Hepatocyte (in vitro differentiated cells): ENCODE measurements at regions not wholly inside any gene's neighbourhood (a gene's known extent, or its start where the extent isn't known, plus 50 kb on each side); places are given as distances from the start of the nearest gene placed in this dataset.

ENCODE experiments used
- DNase-seq: peaks from one replicate; pipeline ENCODE4 v3.0.0-alpha.2; 2016; ENCODE audit warnings: low spot score
- H2AFZ ChIP-seq: fragments of 200-600 bp; sonication (generic); 2 replicates; pipeline ENCODE4 v1.6.0; 2016; ENCODE audit warnings: antibody characterized with exemption, mild to moderate bottlenecking
- H3K27ac ChIP-seq: fragments of 200-600 bp; sonication (generic); 2 replicates; pipeline ENCODE4 v1.5.1; 2016; ENCODE audit warnings: mild to moderate bottlenecking
- H3K27me3 ChIP-seq: fragments of 200-600 bp; sonication (generic); 2 replicates; pipeline ENCODE4 v1.6.1; 2016
- H3K36me3 ChIP-seq: fragments of 200-600 bp; sonication (generic); replicated peaks from 2 replicates; pipeline ENCODE4 v1.5.1; 2016; ENCODE audit warnings: low read depth; ENCODE audit not compliant: insufficient read depth
- H3K4me1 ChIP-seq: fragments of 200-600 bp; sonication (generic); 2 replicates; pipeline ENCODE4 v1.5.1; 2016; ENCODE audit warnings: mild to moderate bottlenecking, moderate library complexity; ENCODE audit not compliant: insufficient read depth
- H3K4me2 ChIP-seq: fragments of 200-600 bp; sonication (generic); 2 replicates; pipeline ENCODE4 v1.6.0; 2016
- H3K4me3 ChIP-seq: fragments of 200-600 bp; sonication (generic); 2 replicates; pipeline ENCODE4 v1.5.1; 2016; ENCODE audit warnings: mild to moderate bottlenecking
- H3K79me2 ChIP-seq: fragments of 200-600 bp; sonication (generic); 2 replicates; pipeline ENCODE4 v1.6.0; 2017; ENCODE audit warnings: mild to moderate bottlenecking
- H3K9me2 ChIP-seq: fragments of 200-600 bp; sonication (generic); replicated peaks from 2 replicates; pipeline ENCODE4 v1.6.0; 2017; ENCODE audit warnings: mild to moderate bottlenecking; ENCODE audit not compliant: insufficient read depth
- H3K9me3 ChIP-seq: fragments of 200-600 bp; sonication (generic); 2 replicates; pipeline ENCODE4 v1.5.1; 2016; ENCODE audit warnings: low read depth, mild to moderate bottlenecking
- H4K20me1 ChIP-seq: fragments of 200-600 bp; sonication (generic); 2 replicates; pipeline ENCODE4 v1.6.0; 2016; ENCODE audit warnings: mild to moderate bottlenecking; ENCODE audit not compliant: insufficient read depth, poor library complexity, severe bottlenecking
- CTCF ChIP-seq: fragments of 200-600 bp; sonication (generic); IDR thresholded peaks from 2 replicates; pipeline ENCODE4 v1.5.1; 2016; ENCODE audit warnings: antibody characterized with exemption, mild to moderate bottlenecking; ENCODE audit not compliant: poor library complexity
- EZH2 ChIP-seq: fragments of 200-600 bp; sonication (generic); IDR thresholded peaks from 2 replicates; pipeline ENCODE4 v1.6.1; 2016; ENCODE audit warnings: antibody characterized with exemption, mild to moderate bottlenecking, borderline replicate concordance
- EZH2phosphoT487 ChIP-seq: fragments of 200-600 bp; sonication (generic); IDR thresholded peaks from one replicate; pipeline ENCODE4 v1.6.1; 2018; ENCODE audit warnings: antibody characterized with exemption, mild to moderate bottlenecking, low read depth, moderate library complexity; ENCODE audit not compliant: unreplicated experiment, severe bottlenecking
- WGBS: methylation state at CpG from one replicate; pipeline ENCODE4 v1.1.6; 2016; ENCODE audit warnings: low lambda C conversion rate; ENCODE audit errors: missing lambda C conversion rate; 5-methylcytosine and 5-hydroxymethylcytosine counted together

- 74% methylated on average over 12 of the region's 12 CpGs for WGBS
- H3K4me2 ChIP-seq: no peak overlapping the region
- DNase-seq: no peak
Measured at GRCh38 chr1:200473698-200474371, 64.0 kb upstream of the ZNF281 start.

DNA sequence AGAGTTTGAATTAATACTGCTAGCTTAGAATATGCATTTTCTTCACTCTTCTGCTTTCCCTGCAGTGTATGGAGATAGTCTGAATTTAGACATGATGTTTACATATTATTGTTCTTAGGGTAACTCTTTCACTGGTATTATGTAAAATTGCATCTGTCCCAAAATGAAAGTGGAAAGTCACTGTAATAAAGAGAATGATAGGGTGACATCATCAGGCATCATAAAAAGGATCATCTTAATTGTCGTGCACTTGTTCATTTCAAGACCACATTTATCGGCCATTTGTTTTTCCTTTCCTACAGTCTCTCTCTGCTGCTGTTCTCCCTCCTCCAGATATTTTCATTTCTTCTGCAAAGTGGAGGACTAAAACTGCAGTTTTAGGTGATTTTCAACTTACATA, 61.9 kb upstream of the ZNF281 start:
- Histone ChIP-seq H3K9me3 (no peaks in the 10 kb centered on the region), H3K36me3 (no peaks in the 10 kb centered on the region), H3K79me2 (no peaks in the 10 kb centered on the region), H3K27me3 (no peaks in the 10 kb centered on the region), H3K4me3 (no peak overlapping the region), H3K4me1 (no peaks in the 10 kb centered on the region), H3K9me2 (no peaks in the 10 kb centered on the region), H4K20me1 (no peaks in the 10 kb centered on the region), H2AFZ (no peak overlapping the region), H3K27ac (no peak overlapping the region), H3K4me2 (no peak overlapping the region)
- WGBS: 95% methylated on average over 2 of the region's 2 CpGs
- DNase-seq: no peak
- TF ChIP-seq EZH2: no peak
- TF ChIP-seq EZH2phosphoT487: no peak
- no peak for TF ChIP-seq CTCF

More at GRCh38 chr1:200473698-200474371, 64.0 kb upstream of the ZNF281 start:
- Histone ChIP-seq H3K4me3 (no peak overlapping the region), H4K20me1 (no peaks in the 10 kb centered on the region), H3K27ac (no peak overlapping the region), H3K9me2 (no peaks in the 10 kb centered on the region), H2AFZ (no peak overlapping the region), H3K9me3 (no peaks in the 10 kb centered on the region), H3K36me3 (no peaks in the 10 kb centered on the region), H3K4me1 (no peaks in the 10 kb centered on the region), H3K79me2 (no peaks in the 10 kb centered on the region), H3K27me3 (no peaks in the 10 kb centered on the region)
- TF ChIP-seq EZH2 (no peak), EZH2phosphoT487 (no peak), CTCF (no peak)

- DNase-seq: no peak
- H3K4me3 ChIP-seq: no peak overlapping the region
- H3K36me3 ChIP-seq: no peaks in the 10 kb centered on the region
- H2AFZ ChIP-seq: no peak overlapping the region
- H3K79me2 ChIP-seq: no peaks in the 10 kb centered on the region
- no peaks in the 10 kb centered on the region for H3K4me1 ChIP-seq
- H3K27ac ChIP-seq: no peak overlapping the region
- no peaks in the 10 kb centered on the region for H4K20me1 ChIP-seq
- no peaks in the 10 kb centered on the region for H3K9me3 ChIP-seq
- TF ChIP-seq CTCF (no peak), EZH2 (no peak), EZH2phosphoT487 (no peak)
- 85% methylated on average over 4 of the region's 4 CpGs for WGBS
- no peak overlapping the region for H3K4me2 ChIP-seq
- no peaks in the 10 kb centered on the region for H3K27me3 ChIP-seq
- H3K9me2 ChIP-seq: no peaks in the 10 kb centered on the region
Measured at GRCh38 chr1:200468264-200469001, 58.6 kb upstream of the ZNF281 start.
